ENCODE measurements at regions not wholly inside any gene's neighbourhood (a gene's known extent, or its start where the extent isn't known, plus 50 kb on each side); places are given as distances from the start of the nearest gene placed in this dataset.

DNA sequence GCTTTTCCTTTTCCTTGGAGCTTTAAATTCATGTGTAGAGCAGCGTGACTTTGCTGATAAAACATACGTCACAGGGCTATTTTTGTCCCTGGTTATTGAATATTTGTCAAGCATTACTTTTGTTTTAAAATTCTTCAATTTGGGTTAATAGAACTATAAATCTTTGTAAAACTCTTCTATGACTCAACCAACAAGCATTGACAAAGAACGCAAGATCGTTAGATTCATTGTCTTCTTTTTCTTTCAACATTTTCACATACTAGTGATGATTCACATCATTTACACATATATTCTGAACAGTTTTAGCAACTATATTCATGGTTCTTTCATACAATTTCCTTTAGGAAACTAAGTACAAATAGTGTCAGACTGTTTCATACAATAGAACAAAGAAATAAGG, 72.0 kb upstream of the GPM6A start:
- TF ChIP-seq CHD2 (IDR thresholded peaks at IDR 0.05; ENCODE audit: low read length, partially characterized antibody) (no peak), ELF1 (IDR thresholded peaks at IDR 0.05) (no peak), FOXM1 (IDR thresholded peaks at IDR 0.05; ENCODE audit: low read depth) (no peak), JUND (IDR thresholded peaks at IDR 0.05) (no peak)
- TF ChIP-seq, protein P1, sequence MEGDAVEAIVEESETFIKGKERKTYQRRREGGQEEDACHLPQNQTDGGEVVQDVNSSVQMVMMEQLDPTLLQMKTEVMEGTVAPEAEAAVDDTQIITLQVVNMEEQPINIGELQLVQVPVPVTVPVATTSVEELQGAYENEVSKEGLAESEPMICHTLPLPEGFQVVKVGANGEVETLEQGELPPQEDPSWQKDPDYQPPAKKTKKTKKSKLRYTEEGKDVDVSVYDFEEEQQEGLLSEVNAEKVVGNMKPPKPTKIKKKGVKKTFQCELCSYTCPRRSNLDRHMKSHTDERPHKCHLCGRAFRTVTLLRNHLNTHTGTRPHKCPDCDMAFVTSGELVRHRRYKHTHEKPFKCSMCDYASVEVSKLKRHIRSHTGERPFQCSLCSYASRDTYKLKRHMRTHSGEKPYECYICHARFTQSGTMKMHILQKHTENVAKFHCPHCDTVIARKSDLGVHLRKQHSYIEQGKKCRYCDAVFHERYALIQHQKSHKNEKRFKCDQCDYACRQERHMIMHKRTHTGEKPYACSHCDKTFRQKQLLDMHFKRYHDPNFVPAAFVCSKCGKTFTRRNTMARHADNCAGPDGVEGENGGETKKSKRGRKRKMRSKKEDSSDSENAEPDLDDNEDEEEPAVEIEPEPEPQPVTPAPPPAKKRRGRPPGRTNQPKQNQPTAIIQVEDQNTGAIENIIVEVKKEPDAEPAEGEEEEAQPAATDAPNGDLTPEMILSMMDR (IDR thresholded peaks at IDR 0.05), result no peak
- TF ChIP-seq, protein P2, sequence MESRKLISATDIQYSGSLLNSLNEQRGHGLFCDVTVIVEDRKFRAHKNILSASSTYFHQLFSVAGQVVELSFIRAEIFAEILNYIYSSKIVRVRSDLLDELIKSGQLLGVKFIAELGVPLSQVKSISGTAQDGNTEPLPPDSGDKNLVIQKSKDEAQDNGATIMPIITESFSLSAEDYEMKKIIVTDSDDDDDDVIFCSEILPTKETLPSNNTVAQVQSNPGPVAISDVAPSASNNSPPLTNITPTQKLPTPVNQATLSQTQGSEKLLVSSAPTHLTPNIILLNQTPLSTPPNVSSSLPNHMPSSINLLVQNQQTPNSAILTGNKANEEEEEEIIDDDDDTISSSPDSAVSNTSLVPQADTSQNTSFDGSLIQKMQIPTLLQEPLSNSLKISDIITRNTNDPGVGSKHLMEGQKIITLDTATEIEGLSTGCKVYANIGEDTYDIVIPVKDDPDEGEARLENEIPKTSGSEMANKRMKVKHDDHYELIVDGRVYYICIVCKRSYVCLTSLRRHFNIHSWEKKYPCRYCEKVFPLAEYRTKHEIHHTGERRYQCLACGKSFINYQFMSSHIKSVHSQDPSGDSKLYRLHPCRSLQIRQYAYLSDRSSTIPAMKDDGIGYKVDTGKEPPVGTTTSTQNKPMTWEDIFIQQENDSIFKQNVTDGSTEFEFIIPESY (IDR thresholded peaks at IDR 0.05; ENCODE audit: borderline replicate concordance, low read depth), result no peak

Data from SK-N-SH (cell line).